Frontal cortex (tissue), 3 donors: ENCODE measurements at regions not wholly inside any gene's neighbourhood (a gene's known extent, or its start where the extent isn't known, plus 50 kb on each side); places are given as distances from the start of the nearest gene placed in this dataset.
A peak's percentile ranks its signal among the peaks of the same experiment; 100 is the strongest.
"Not testable (repeated sequence)": the region's sequence is repeated elsewhere in the genome, so short reads cannot be mapped to it uniquely, and the experiment has no call there.

ENCODE experiments used
- DNase-seq, 2 donors: peaks; one replicate each; pipeline ENCODE4 v3.0.0; 2012; ENCODE audit warnings: low spot score in 2 of 2
- FAIRE-seq: peaks from 2 replicates; lab custom pipeline; 2012; peaks lifted over from hg19 to GRCh38; lab: Jason Lieb, UNC
- donor health status: control.
- donor health status: control.
- donor health status: control.

DNA sequence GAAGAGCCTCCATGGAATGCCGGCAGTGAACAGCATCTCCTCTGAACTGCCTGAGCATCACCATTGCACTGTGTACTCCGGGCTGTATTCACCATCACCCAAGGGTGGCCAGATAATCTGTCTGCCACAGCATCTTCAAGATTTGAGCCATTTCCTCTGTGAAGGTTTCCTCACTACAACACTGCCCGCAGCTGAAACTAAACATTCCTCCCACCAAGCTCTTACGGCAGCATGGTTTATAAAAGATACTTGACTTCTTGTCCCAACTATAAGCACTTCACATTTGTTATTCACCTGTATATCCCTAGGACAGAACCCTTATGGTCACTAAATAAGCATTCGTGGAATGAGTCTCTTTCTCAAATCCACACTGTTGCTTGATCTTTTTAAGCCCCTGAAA lies 125.9 kb downstream of the SST start:
- DNase-seq = no peak

DNA sequence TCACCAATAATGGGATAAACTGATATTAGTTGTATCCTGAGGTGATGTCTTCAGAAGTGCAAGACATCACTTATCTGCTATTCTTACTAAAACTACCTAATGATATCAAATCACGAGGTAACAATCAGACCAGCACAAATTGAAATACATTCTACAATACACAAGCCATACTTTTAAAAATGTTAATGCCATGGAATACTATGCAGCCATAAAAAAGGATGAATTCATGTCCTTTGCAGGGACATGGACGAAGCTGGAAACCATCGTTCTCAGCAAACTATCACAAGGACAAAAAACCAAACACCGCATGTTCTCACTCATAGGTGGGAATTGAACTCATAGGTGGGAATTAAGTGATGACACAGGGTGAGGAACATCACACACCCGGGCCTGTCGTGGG lies 129.3 kb downstream of the SST start:
- FAIRE-seq = no peak
- no peak for DNase-seq

More for the DNA sequence above, 125.9 kb downstream of the SST start:
- no peak for FAIRE-seq

DNA sequence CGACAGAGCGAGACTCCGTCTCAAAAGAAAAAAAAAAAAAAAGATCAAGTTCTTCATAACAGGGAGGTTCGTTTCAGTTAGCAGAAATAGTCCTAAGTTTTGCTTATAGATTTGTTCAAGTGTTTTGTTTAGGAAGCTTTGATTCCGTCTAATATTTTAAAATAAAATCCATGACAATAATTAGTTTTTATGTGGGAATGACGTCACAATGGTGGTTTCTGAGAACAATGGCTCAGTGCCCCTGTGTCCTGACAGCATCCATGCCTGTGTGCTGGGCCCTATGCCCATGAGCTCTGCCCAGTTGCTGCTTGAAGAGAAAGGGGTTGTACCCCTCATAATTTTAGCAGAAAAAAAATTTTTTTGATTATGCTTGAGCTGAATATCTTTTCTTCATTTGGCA lies 134.0 kb downstream of the SST start:
- FAIRE-seq (no peak), DNase-seq (no peak)

DNA sequence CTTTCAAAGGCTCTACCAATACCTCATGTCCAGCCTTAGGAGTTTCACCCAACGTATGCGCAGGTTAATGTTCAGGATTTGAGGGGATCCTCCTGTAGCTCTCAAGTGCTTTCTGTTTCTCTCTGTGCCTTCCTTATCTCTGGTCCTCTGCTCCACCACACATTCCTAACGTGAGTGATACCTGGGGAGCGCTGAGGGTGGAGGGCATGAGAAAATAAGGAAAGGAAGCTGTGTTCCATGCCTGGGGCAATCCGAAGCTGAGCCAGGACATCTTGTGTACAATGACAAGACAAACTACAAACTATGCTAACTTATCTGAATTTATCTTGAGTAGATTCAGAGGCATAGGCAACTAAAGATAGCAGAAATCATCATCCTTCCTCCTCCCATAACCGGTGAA lies 136.4 kb downstream of the SST start:
- DNase-seq (no peak), FAIRE-seq (no peak)

DNA sequence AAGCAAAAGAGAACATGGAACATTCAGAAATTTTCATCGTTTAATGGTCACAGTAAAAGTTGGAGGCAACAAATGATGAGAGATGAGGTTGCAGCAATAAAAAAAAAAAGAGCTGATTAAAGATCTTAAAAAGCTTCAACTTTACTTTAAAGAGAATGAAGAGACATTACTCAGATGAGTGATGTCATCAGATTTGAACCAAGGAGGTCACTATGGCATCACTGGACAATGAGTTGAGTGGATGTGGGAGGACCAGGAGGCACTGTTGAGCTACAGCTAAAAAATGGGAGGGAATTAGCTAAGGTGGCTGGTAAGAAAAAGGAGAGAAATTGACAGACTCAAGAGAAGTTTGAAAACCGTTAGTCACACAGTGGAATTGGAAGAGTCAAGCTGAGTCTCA lies 138.4 kb downstream of the SST start:
- no peak for FAIRE-seq

DNA sequence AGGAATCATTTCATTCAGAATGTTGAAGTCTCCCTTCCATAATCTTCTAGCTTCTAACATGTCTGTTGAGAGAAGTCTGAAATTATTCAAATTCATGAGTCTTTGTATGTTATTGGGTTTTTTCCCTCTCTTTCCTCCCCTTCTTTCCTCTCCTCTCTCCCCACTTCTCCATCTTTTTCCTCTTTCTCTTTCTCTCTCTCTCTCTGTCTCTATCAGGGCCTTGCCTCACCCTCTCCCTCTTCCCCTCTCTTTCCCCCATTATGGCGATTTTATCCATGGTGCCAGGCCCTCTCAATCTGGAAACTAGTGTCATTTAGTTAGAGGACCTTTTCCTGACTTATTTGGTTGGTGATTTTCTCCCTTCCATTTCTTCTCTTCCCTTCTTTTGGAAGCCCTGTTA lies 147.3 kb downstream of the SST start:
- no peak for FAIRE-seq
- DNase-seq = no peak

More for the DNA sequence above, 138.4 kb downstream of the SST start:
- no peak for DNase-seq

DNA sequence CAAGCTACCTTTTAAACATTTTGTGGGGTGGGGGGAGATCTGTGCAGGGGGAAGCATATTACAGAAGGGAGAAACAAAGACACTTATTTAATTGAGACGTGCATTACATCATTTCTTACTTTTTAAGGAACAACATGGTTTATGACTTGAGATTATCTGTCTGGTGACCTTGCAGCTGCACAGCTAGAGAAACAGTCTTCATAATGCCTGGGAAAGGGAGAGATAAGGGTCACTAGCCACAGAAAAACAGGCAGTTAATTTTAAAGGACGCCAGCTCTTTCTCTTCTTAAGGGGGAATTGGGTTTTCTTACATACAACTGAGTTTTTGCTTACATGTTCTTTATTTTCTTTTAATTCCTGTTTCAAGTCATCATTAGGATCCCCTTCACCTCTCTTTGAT lies 147.9 kb downstream of the SST start:
- FAIRE-seq (no peak), DNase-seq (no peak)

DNA sequence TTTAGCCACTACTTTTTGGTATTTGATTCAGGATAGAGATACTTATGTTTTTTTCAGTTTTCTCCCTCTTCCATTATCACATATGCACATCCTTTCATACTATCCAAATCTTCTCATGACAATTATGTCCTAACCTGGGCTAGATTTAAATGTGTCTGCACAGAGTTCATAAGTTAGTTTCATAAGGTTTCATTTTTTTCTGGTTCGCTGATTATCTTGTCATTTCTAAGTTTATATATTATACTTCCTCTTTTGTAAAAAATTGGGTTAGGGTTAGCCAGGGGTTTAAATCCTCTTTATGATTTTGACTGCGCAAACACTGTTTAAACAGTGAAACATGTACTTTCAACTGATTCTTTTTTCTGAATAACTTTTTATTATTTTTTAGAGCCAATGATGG lies 148.6 kb downstream of the SST start:
- FAIRE-seq (no peak), DNase-seq (no peak)

DNA sequence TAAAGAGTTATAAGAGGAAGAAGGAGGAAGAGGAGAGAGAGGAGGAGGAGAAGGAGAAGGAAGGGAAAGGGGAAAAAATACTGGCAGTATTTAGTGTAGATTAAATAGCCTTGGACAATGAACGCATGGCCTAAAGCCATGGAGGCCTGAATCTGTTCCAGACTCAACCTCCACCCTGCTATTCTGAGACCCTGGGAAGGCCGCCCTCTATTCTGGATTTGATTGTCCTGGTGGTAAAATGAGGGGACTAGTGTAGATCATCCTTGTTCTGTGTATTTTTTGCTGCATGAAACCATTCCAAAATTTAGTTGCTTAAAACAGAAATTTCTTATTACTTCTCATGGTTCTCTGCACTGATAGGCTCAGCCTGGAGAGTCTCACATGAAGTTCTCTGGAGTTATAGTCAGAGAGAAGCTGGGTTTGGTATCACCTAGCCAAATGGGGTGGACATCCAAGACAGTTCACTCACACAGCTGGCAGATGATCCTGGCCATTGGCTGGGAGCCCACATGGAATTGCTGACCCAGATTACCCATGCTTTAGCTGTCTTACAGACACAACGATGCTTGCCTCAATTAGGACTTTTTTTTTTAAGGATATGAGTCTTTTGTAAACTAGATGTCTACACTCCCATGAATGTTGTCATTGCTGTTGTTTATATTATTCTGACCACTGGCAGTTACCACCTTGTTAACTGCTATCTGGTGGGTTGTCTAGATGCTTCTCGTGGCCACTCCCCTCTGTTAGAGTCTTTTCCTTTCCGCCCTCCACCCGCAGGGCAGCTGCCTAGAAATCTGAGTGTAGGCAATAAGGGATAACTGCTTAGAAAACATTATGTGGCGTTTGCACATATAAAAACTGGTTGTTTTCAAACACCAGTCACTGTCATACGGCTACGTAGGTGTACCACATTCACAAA lies 149.9 kb downstream of the SST start:
- DNase-seq (peak in 1 of 2 donors; percentile 3), FAIRE-seq (no peak)

DNA sequence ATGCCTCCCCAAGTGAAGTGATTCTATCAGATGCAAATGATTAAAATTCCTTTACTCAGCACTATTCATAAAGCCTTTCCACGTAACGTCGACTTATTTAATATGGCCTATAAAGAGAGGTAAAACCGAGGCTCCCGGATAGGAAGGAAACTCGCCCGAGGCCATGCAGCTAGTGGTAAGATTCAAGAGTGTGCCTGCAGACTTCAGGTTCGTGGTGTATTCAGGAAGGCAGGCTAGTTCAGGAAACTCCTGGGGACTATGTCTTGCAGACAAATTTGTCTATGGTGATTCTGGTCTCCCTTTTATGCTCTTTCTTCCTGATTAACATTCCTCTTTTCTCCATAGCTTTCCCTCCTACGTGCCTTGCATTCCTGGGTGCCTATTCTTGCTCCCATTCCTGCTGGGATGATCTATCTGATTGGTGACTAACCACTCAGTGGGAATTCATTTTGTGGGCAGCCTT lies 150.7 kb downstream of the SST start:
- no peak for DNase-seq
- FAIRE-seq = no peak

DNA sequence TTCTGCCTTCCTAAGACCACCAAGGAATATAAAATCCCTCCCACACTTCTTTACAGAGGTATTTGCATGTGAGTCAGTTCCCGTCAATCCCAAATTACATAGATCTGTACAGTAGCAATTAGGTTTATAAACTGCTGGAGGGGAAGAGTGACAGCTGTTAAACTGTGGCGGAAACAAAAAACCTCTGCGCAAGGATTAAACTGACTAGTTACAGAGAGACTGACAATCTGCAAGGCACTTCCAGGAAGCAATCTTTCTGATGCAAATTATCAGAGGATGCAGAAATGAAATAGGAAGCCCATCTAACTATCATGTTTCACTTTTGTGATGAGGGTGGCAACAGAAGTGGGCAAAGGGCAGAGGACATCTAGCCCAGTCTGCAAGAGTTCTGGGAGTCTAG lies 150.4 kb downstream of the RTP4 start:
- DNase-seq (no peak), FAIRE-seq (no peak)

DNA sequence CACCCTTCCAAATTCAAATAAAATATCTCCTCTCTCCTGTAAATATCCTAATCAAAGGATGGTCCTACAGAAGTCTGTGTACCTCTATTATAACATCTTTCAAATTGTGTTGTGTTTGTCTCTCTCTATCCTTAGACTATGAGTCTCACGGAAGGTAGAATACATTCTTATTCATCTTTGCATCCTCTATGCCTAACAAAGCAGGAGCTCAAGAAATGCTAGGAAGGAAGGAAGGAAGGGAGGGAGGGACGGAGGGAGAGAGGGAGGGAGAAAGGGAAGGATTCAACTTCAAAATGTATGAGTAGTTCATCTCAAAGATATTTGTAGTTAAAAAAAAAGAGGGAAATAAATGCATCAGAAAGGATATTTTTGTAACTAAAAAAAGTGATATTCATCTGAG lies 150.0 kb downstream of the RTP4 start:
- no peak for FAIRE-seq
- no peak for DNase-seq

DNA sequence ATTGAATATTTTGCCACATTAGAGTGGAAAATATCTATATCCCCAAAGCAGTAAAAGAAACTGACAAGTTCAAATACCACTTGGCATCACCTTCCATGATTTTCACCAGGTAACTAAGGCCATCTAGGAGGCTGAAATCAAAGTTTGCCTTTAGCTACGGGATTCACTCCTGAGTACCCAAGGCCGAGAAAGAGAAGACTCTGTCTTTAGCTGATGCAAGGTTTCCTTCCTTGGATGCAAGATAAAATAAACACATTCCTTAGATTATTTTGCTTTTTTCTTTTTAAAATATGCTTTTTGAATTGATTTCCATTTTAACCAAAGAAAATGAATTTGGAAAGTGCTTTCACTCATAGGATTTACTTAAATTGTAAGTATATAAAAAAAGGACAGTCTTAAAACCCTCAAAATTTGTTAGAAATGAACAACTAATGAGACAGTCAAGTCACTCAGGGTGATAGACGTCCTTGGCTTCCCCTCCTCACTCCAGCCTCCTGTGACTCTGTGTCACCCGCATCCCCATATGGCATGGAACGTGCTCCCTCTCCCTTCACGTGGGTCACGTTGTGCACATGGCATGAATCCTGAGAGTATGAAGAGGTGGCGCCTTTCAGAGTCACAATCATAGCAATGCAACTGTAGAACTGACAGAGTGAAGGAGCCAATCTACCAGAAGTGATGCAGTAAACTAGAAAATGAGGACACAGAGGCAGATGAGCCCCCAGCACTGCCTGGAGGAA lies 148.4 kb downstream of the RTP4 start:
- no peak for FAIRE-seq
- no peak for DNase-seq

DNA sequence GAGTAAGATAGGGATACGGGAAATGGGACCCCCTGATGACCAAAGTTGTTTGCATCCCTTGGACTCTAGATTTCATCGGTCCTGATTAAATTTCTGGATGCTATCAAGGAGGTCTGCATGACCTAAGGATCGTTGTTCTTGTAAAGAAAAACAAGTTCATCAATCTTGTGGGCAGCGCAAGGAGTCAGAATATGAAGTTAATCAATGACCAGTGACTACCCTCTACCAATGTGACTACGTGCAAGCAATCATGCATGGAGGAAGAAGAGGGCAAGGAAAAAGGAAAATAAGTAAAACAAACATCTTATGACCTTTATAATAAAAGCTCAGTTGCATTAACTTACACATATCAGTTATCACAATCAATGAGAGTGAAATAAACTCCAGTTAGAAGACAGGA lies 139.7 kb downstream of the RTP4 start:
- no peak for FAIRE-seq
- no peak for DNase-seq

DNA sequence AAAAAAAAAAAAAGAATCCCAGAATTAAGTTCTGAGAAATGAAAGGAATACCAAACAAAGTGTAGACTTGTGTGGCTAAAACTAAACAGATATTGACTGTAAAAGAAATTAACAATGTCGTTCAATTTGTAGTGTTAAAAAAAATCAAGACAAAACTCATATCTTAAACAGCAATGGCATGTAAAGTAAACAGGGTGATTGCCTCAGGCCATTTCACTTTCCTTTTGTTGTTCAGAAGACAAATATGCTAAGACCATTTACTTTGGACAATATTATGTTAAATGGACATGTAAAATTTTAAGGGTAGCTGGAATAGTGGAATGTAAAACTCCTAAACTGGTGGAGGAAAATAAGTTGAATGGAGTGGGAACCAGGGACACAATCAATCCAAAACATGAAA lies 139.1 kb downstream of the RTP4 start:
- no peak for DNase-seq
- no peak for FAIRE-seq

DNA sequence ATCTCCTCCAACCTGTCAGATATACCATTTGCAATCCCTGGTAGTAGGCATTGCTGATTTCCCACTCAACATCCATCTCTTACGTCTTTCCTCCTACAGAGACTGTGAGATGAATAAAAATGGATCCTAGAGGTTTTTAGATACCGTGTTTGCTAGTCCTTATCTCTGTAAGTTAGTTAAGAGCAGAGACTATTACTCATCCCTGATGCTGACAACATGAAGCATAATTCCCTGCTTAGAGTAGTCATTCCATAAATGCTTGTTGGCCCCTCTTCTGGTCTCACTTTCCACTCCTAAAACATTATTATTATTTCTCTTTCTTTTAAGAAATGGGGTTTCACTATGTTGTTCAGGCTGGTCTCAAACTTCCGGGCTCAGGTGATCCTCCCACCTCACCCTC lies 136.2 kb downstream of the RTP4 start:
- DNase-seq = no peak
- FAIRE-seq = no peak

DNA sequence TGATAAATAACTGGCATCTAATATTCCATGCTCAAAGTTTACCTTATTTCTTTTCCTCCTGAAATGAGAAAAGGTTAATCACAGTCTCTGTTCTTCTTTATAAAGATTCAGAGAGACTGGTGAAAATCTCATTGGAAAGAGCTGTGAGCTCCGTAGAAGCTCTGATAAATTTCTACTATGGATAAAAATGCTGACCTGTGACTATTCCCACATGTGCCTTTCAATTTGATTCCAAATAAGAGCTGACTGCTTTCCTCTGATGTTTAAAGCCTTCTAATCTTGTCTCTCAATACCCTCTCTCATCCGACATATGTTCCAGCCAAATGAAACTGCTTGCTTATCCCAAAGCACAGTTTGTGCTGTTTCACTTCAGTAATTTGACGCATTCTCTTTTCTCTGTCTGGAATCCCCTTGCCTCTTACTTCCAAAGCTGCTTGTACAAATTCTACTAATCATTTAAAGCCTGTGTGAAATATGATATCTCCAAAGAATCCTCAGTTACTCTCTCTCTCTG lies 130.1 kb downstream of the RTP4 start:
- no peak for DNase-seq
- no peak for FAIRE-seq

DNA sequence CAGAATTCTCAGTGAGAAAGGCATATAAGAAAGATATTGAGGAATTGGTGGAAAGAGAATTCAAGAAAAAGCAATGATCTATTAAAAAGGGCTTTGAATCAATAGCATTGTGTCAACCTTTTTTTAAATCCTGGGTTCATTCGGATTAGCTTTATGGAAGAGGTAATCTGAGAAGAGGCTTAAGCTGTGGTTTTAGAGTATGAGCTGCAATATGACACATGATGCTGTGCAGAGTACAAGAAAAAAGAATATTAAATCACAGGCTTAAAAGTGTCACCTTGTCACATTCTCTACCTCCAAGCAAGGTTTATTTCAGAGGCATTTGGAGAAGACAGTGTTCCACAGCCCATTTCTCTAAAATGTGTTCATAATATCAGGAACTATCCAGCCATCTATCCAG lies 128.9 kb downstream of the RTP4 start:
- no peak for DNase-seq
- no peak for FAIRE-seq

DNA sequence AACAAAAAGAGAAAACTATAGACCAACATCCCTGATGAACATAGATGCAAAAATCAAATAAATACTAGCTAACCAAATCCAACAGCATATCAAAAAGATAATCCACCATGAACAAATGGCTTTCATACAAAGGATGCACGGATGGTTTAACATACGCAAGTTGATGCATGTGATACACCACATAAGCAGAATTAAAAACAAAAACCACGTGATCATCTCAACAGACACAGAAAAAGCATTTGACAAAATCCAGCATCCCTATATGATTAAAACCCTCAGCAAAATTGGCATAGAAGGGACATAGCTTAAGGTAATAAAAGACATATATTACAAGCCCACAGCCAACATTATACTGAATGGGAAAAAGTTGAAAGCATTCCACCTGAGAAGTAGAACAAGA lies 125.9 kb downstream of the RTP4 start:
- not testable (repeated sequence) for FAIRE-seq, DNase-seq

DNA sequence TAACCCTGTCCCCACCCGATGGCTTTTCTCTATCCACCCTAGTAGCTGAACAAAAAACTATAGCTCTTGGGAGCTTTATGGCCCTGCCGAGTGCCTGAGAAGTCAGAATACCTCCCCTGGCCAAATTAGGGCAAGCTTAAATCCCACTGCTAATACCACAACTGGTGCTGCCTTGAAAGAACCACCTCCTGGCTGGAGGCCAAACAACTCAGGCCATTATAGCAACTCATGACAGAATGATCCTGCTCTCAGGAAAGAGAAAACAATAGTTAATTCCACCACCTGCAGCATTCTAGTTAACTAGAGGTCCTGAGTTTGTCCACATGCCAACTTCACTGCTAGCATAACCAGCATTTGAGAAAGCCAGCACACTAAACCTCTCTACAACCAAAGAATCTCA lies 123.2 kb downstream of the RTP4 start:
- FAIRE-seq (no peak), DNase-seq (no peak)

DNA sequence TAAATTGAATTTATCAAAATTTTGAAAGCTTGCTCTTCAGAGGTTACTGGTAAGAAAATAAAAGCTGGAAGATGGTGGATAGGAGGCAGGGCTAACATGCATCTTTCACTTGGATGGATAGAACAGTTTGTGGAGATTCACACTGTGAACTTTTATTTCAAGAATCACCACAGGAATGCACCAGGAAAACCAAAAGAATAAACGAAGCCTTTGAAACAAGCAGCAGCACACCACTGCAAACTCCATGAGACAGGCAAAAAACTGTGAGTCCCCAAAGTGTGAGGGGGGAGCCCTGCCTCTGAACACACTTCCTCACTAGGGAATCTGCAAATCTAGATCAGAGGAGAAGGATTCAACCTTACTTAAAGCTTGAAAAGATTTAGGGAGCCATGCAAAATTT lies 122.2 kb downstream of the RTP4 start:
- DNase-seq = no peak
- FAIRE-seq = no peak
